GM18873 (cell line): ENCODE measurements at regions not wholly inside any gene's neighbourhood (a gene's known extent, or its start where the extent isn't known, plus 50 kb on each side); places are given as distances from the start of the nearest gene placed in this dataset.

Experiments
- ATAC-seq: cut with Tn5 transposase; IDR thresholded peaks from one replicate; pipeline ENCODE4 v1.9.1; 2021; ENCODE audit warnings: mild to moderate bottlenecking, moderate library complexity, moderate number of reproducible peaks; ENCODE audit not compliant: unreplicated experiment, low FRiP score

- no peak for ATAC-seq
Observed at GRCh38 chr2:204449977-204450376, 95.3 kb upstream of the PARD3B start.

GRCh38 chr2:204451766-204452165, 93.5 kb upstream of the PARD3B start:
- no peak for ATAC-seq

GRCh38 chr2:204452464-204453023, 92.7 kb upstream of the PARD3B start:
- ATAC-seq = no peak

- ATAC-seq = no peak
Observed at GRCh38 chr2:204453730-204454167, 91.5 kb upstream of the PARD3B start.

GRCh38 chr2:204454672-204455380, 90.4 kb upstream of the PARD3B start:
- ATAC-seq = no peak

GRCh38 chr2:204468746-204469429, 76.4 kb upstream of the PARD3B start:
- ATAC-seq = no peak

GRCh38 chr2:204470178-204470620, 75.1 kb upstream of the PARD3B start:
- ATAC-seq = no peak

- ATAC-seq = no peak
Observed at GRCh38 chr2:204470621-204471196, 74.6 kb upstream of the PARD3B start.

GRCh38 chr2:204472375-204472774, 72.9 kb upstream of the PARD3B start:
- ATAC-seq = no peak

- no peak for ATAC-seq
Observed at GRCh38 chr2:204473224-204473623, 72.1 kb upstream of the PARD3B start.

GRCh38 chr2:204475399-204475798, 69.9 kb upstream of the PARD3B start:
- ATAC-seq = no peak

GRCh38 chr2:204477358-204477950, 67.8 kb upstream of the PARD3B start:
- no peak for ATAC-seq

- ATAC-seq = no peak
Observed at GRCh38 chr2:204479557-204479956, 65.7 kb upstream of the PARD3B start.

GRCh38 chr2:204480676-204481075, 64.6 kb upstream of the PARD3B start:
- no peak for ATAC-seq

- ATAC-seq = no peak
Observed at GRCh38 chr2:204483608-204484081, 61.6 kb upstream of the PARD3B start.

GRCh38 chr2:204486321-204486720, 59.0 kb upstream of the PARD3B start:
- ATAC-seq = no peak

GRCh38 chr2:204486805-204487204, 58.5 kb upstream of the PARD3B start:
- no peak for ATAC-seq

- ATAC-seq = no peak
Observed at GRCh38 chr2:204487447-204488229, 57.6 kb upstream of the PARD3B start.

GRCh38 chr2:204491528-204491927, 53.7 kb upstream of the PARD3B start:
- ATAC-seq = no peak

- no peak for ATAC-seq
Observed at GRCh38 chr2:204492417-204492816, 52.9 kb upstream of the PARD3B start.
